HCT116 (cell line): ENCODE measurements at regions not wholly inside any gene's neighbourhood (a gene's known extent, or its start where the extent isn't known, plus 50 kb on each side); places are given as distances from the start of the nearest gene placed in this dataset.

Experiments
- ATAC-seq: fragments of 200-7000 bp; cut with Tn5 transposase; 2 replicates; pipeline ENCODE4 v1.9.1; 2020; ENCODE audit warnings: mild to moderate bottlenecking, moderate library complexity
- BruUV-seq: library from RNA; stranded (reverse); fragments of 400-500 nt; replicated peaks from 2 replicates; lab custom pipeline; 2021; lab: Mats Ljungman, UMichigan
- CTCF ChIA-PET: fragments of 300-600 bp; sonication (Branson Sonifier 250); formaldehyde crosslinking; loops from one replicate; lab custom pipeline; 2021; ENCODE audit warnings: antibody characterized with exemption; lab: Charles Lee
- POLR2A ChIA-PET: fragments of 300-600, 350-600 bp; sonication (Branson Sonifier 250); formaldehyde crosslinking; loops from one replicate; lab custom pipeline; 2021; ENCODE audit warnings: antibody characterized with exemption; lab: Charles Lee
- RAD21 ChIA-PET, 2 experiments: fragments of 300-600 bp; sonication (Branson Sonifier 250); formaldehyde crosslinking; loops; one replicate each; lab custom pipeline; 2023; ENCODE audit warnings: low total read pairs in 2 of 2; ENCODE audit not compliant: uncharacterized antibody in 2 of 2, unreplicated experiment in 2 of 2, low non-redundant PET in 1 of 2; lab: Charles Lee
- DNase-seq: peaks from one replicate; pipeline ENCODE4 v3.0.0-alpha.2; 2010; ENCODE audit warnings: low read depth, low spot score
- H2AFZ ChIP-seq: fragments of 200-600 bp; shearing (Covaris generic), sonication (generic); 2 replicates; pipeline ENCODE4 v1.6.1; 2017; ENCODE audit warnings: low read depth, mixed run types, mixed read lengths, antibody characterized with exemption, low read length; ENCODE audit not compliant: poor library complexity, severe bottlenecking
- H3K27ac ChIP-seq: 2 replicates; pipeline ENCODE4 v1.5.1; 2012; ENCODE audit warnings: low read depth, low read length
- H3K27me3 ChIP-seq: fragments of 200-600 bp; sonication (generic); 2 replicates; pipeline ENCODE4 v1.6.1; 2016; ENCODE audit warnings: mixed run types, low read length, mixed read lengths; ENCODE audit not compliant: insufficient read depth
- H3K36me3 ChIP-seq, 2 experiments: fragments of 200-500 bp in 1 of 2; fragments of 200-600 bp in 1 of 2; sonication (Bioruptor generic) in 1 of 2; sonication (generic) in 1 of 2; 2 replicates each; pipeline versions ENCODE4 v1.5.1 to v1.6.1; 2014 to 2016; ENCODE audit warnings: low read length in 2 of 2, inconsistent platforms in 1 of 2, mixed read lengths in 1 of 2, mixed run types in 1 of 2; ENCODE audit not compliant: insufficient read depth in 2 of 2, control insufficient read depth in 1 of 2
- H3K4me1 ChIP-seq, 2 experiments: fragments of 200-600 bp in 1 of 2; sonication (generic) in 1 of 2; 2 replicates each; pipeline versions ENCODE4 v1.5.1 to v1.6.1; 2012 to 2017; ENCODE audit warnings: low read length in 2 of 2, inconsistent platforms in 1 of 2, mild to moderate bottlenecking in 1 of 2, mixed read lengths in 1 of 2, mixed run types in 1 of 2, moderate library complexity in 1 of 2; ENCODE audit not compliant: insufficient read depth in 2 of 2, control insufficient read depth in 1 of 2
- H3K4me2 ChIP-seq: fragments of 200-600 bp; sonication (generic); 2 replicates; pipeline ENCODE4 v1.6.1; 2017; ENCODE audit warnings: mixed run types, low read length, mixed read lengths
- H3K4me3 ChIP-seq, 2 experiments: fragments of 200-600 bp in 1 of 2; sonication (generic) in 1 of 2; replicated peaks in 1 of 2; 2 replicates each; pipeline ENCODE4 v1.5.1; 2011 to 2016; ENCODE audit warnings: low read length in 2 of 2, control low read depth in 1 of 2, low read depth in 1 of 2, mild to moderate bottlenecking in 1 of 2, mixed read lengths in 1 of 2, mixed run types in 1 of 2
- H3K79me2 ChIP-seq: fragments of 200-600 bp; sonication (generic); 2 replicates; pipeline ENCODE4 v1.6.1; 2017; ENCODE audit warnings: mild to moderate bottlenecking, mixed run types, low read length, moderate library complexity, mixed read lengths; ENCODE audit not compliant: insufficient read depth
- H3K9ac ChIP-seq: fragments of 200-600 bp; sonication (generic); 2 replicates; pipeline ENCODE4 v1.6.1; 2016; ENCODE audit warnings: low read length, mixed read lengths
- H3K9me2 ChIP-seq: fragments of 200-600 bp; sonication (generic), shearing (Covaris generic); 2 replicates; pipeline ENCODE4 v1.6.1; 2017; ENCODE audit warnings: mixed run types, mild to moderate bottlenecking, moderate library complexity; ENCODE audit not compliant: insufficient read depth
- H3K9me3 ChIP-seq, 2 experiments: fragments of 200-500 bp in 1 of 2; fragments of 200-600 bp in 1 of 2; sonication (Bioruptor generic) in 1 of 2; sonication (generic) in 1 of 2; 2 replicates each; pipeline ENCODE4 v1.6.1; 2014 to 2017; ENCODE audit warnings: low read length in 2 of 2, mixed read lengths in 2 of 2, inconsistent platforms in 1 of 2, low read depth in 1 of 2, mild to moderate bottlenecking in 1 of 2, mixed run types in 1 of 2, moderate library complexity in 1 of 2; ENCODE audit not compliant: control insufficient read depth in 1 of 2, insufficient read depth in 1 of 2
- H4K20me1 ChIP-seq: fragments of 200-600 bp; sonication (generic), shearing (Covaris generic); 2 replicates; pipeline ENCODE4 v1.6.1; 2017; ENCODE audit warnings: mixed run types, mild to moderate bottlenecking, moderate library complexity; ENCODE audit not compliant: insufficient read depth
- EZH2 ChIP-seq: fragments of 200-600 bp; sonication (generic); IDR thresholded peaks from 2 replicates; pipeline ENCODE4 v1.6.1; 2017; ENCODE audit warnings: antibody characterized with exemption, mixed run types
- POLR2A ChIP-seq: IDR thresholded peaks from 2 replicates; pipeline ENCODE4 v1.7.0; 2011; ENCODE audit warnings: borderline replicate concordance; ENCODE audit not compliant: insufficient read depth, insufficient read length; ENCODE audit errors: extremely low read depth
- SRF ChIP-seq: IDR thresholded peaks from 2 replicates; pipeline ENCODE4 v1.6.1; 2012; ENCODE audit warnings: low read depth
- ZNF274 ChIP-seq: fragments of 200-500 bp; sonication (Bioruptor generic); IDR thresholded peaks from 2 replicates; pipeline ENCODE4 v1.6.1; 2014; ENCODE audit warnings: mild to moderate bottlenecking, low read depth, low read length, inconsistent platforms
- intact Hi-C: fragments of 100-400 bp; cut with micrococcal nuclease; formaldehyde crosslinking; loops from 2 replicates; pipeline ENCODE4 v1.10.0; 2022
- TF ChIP-seq, protein P1 (sequence below): IDR thresholded peaks from 2 replicates; pipeline ENCODE4 v1.6.1; 2011; ENCODE audit warnings: mild to moderate bottlenecking, low read length, moderate library complexity; ENCODE audit not compliant: insufficient replicate concordance; ENCODE audit errors: extremely low read depth

DNA sequence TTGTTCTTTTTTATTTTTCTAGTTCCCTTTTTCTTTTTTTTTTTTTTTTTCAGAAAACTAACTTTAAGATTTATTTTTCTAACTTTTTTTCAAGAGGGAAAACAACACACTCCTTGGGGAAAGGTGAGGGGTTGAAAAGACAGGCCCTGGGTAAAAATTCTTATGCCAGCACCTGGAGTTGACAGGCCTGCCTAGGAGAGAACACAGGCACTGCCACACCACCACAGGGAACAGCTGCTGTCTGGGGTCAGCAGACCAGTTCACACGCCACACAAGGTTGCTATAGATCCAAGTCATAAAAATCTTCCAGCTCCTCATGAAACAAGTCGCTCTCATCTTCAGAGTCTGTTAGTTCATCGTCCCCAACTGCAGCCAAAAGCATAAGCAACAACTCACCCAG lies 246.4 kb downstream of the C12orf50 start:
- DNase-seq (no peak), ATAC-seq (no peak)
- H3K9me3 ChIP-seq = no peaks in the 10 kb centered on the region
- H3K4me3 ChIP-seq = no peak overlapping the region
- H3K4me1 ChIP-seq = no peaks in the 10 kb centered on the region
- no peak overlapping the region for H3K9ac ChIP-seq
- intact Hi-C loops = no loop called here
- ChIA-PET CTCF (no interaction called here), RAD21 (no interaction called here), POLR2A (no interaction called here)
- H3K27ac ChIP-seq = no peak overlapping the region
- no peaks in the 10 kb centered on the region for H3K27me3 ChIP-seq
- H4K20me1 ChIP-seq = no peaks in the 10 kb centered on the region
- no peak for TF ChIP-seq EZH2
- no peak for TF ChIP-seq SRF
- no peaks in the 10 kb centered on the region for H3K36me3 ChIP-seq
- no peaks in the 10 kb centered on the region; the same call in 1 of the 2 replicates for H3K9me2 ChIP-seq
- no peak overlapping the region for H2AFZ ChIP-seq
- no TSS peak for BruUV-seq
- H3K79me2 ChIP-seq = no peaks in the 10 kb centered on the region
- no peak overlapping the region for H3K4me2 ChIP-seq

DNA sequence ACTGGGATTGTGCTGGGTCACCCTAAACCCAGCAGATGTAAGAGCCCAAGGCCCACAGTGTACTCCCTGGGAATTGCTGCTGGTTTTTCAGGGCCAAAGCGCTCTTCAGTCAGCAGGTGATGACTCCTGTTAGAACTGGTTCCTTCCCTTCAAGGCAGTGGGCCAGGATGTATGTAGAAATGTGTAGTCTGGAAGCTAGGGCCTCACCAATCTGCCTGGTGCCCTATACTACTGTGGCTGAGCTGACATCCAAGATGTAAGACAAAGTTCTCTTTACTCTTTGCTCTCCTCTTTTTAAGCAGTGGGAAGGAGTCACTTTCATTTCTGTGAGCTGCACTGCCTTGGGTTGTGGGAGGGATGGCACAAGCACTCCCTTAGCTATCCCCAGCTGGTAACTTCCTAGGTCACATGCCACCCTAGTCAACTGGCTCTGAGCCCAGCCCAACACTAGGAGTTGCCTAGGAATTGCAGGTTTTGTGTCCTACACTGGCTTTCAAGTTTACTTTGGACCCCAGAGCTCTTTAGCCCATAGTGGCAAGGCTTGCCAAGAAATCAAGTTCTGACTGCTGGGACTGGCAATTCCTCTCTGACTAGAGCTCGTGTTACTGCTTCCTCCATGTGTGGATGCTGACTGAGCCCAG lies 249.2 kb downstream of the C12orf50 start:
- Histone ChIP-seq H3K9me3 (no peaks in the 10 kb centered on the region), H3K4me2 (no peak overlapping the region), H4K20me1 (no peaks in the 10 kb centered on the region), H3K9ac (no peak overlapping the region), H3K4me3 (no peak overlapping the region), H2AFZ (no peak overlapping the region), H3K27ac (no peak overlapping the region), H3K27me3 (no peaks in the 10 kb centered on the region), H3K4me1 (no peaks in the 10 kb centered on the region), H3K9me2 (no peaks in the 10 kb centered on the region), H3K36me3 (no peaks in the 10 kb centered on the region), H3K79me2 (no peaks in the 10 kb centered on the region)
- no TSS peak for BruUV-seq
- TF ChIP-seq, protein P1, sequence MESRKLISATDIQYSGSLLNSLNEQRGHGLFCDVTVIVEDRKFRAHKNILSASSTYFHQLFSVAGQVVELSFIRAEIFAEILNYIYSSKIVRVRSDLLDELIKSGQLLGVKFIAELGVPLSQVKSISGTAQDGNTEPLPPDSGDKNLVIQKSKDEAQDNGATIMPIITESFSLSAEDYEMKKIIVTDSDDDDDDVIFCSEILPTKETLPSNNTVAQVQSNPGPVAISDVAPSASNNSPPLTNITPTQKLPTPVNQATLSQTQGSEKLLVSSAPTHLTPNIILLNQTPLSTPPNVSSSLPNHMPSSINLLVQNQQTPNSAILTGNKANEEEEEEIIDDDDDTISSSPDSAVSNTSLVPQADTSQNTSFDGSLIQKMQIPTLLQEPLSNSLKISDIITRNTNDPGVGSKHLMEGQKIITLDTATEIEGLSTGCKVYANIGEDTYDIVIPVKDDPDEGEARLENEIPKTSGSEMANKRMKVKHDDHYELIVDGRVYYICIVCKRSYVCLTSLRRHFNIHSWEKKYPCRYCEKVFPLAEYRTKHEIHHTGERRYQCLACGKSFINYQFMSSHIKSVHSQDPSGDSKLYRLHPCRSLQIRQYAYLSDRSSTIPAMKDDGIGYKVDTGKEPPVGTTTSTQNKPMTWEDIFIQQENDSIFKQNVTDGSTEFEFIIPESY = no peak
- TF ChIP-seq ZNF274 = no peak
- no peak for TF ChIP-seq POLR2A
- ChIA-PET POLR2A (no interaction called here), CTCF (no interaction called here), RAD21 (no interaction called here)
- intact Hi-C loops = no loop called here
- no peak for ATAC-seq
- DNase-seq = no peak
